Non-pigmented ciliary epithelial cell (primary cell): ENCODE measurements at regions not wholly inside any gene's neighbourhood (a gene's known extent, or its start where the extent isn't known, plus 50 kb on each side); places are given as distances from the start of the nearest gene placed in this dataset.

ENCODE experiments used
- DNase-seq: peaks from one replicate; pipeline ENCODE4 v3.0.0-alpha.2; 2010; ENCODE audit warnings: low read depth

- DNase-seq, result no peak
These were observed 332.3 kb upstream of the KIRREL3 start for GRCh38 chr11:127332896-127333295.

DNA sequence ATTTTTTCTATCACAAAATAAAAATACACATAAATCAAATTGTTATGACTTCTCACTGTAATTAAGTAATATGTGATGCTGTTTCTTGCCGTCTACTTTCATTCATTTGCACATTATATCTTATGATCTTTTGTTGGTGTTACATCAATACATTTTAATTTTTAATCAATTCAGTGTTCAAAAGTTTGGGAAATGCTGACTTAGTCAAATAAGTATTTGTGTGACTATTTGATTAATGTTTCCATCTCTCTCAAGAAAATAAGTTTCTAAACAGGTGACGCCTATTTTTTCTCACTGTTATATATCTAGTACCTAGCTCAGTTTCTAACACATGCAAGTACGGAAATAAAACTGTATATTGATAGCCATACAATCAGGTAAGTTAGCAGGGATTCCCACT, 329.5 kb upstream of the KIRREL3 start:
- DNase-seq, result no peak

DNA sequence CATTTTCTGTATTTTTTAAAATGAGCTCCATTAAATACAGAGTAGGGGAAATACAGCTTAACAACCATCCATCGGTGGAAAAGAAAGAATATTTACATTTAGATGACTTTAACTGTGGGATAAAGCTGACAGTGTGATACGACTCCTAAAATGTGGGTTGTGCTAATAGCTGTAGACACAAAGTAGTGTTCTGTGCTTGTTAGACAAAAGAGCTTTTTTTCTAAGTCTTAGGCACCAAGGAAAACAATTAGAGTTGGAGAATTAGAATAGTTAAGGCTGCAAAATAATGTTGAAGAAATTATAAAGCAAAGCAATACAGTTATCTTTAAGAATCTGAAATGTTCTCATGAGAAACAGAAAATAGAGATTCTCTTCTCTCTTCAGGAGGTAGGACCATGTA, 307.7 kb upstream of the KIRREL3 start:
- no peak for DNase-seq

- DNase-seq, result no peak
These were observed 307.1 kb upstream of the KIRREL3 start for GRCh38 chr11:127307700-127308099.

- DNase-seq, result no peak
These were observed 304.1 kb upstream of the KIRREL3 start for GRCh38 chr11:127304634-127305033.

DNA sequence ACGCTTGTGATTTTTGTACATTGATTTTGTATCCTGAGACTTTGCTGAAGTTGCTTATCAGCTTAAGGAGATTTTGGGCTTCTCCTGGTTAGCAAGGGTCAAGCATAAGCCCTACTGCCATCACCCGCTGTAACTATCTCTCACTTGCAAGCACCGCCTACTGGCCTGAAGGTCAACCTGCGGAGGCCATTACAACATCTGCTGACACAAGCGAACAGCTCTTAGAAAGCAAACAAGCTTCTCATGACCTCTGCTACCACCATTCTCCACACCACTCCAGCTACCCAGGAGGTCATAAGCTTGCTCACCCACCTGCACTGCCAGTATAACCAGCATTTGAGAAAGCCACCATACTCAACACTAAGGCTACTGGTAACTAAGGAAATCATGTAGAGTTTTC, 288.4 kb upstream of the KIRREL3 start:
- no peak for DNase-seq

GRCh38 chr11:127281534-127281933, 281.0 kb upstream of the KIRREL3 start:
- no peak for DNase-seq

DNA sequence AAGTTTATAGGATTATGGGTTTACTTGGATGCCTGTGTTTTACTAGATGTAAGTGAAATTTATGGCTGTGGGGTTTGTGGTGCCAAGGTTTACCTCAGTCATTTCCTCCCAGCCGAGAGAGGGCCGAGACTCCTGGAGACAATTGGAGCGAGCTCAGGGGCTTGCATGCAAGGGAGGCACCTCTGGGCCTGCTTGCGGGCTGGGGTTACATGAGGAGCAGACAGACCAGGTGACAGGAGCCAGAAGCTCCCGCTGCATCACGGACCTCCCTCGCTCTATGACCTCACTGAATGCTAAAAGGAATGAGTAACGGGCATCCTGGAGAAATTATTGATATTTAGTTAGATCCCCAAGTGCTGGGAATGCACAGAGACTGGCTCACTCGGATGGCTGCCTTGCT, 275.2 kb upstream of the KIRREL3 start:
- DNase-seq, result no peak

- DNase-seq, result no peak
These were observed 273.7 kb upstream of the KIRREL3 start for GRCh38 chr11:127274328-127274676.

- no peak for DNase-seq
These were observed 273.2 kb upstream of the KIRREL3 start for GRCh38 chr11:127273593-127274327.

GRCh38 chr11:127270851-127271250, 270.3 kb upstream of the KIRREL3 start:
- no peak for DNase-seq

- no peak for DNase-seq
These were observed 269.3 kb upstream of the KIRREL3 start for GRCh38 chr11:127269911-127270310.

DNA sequence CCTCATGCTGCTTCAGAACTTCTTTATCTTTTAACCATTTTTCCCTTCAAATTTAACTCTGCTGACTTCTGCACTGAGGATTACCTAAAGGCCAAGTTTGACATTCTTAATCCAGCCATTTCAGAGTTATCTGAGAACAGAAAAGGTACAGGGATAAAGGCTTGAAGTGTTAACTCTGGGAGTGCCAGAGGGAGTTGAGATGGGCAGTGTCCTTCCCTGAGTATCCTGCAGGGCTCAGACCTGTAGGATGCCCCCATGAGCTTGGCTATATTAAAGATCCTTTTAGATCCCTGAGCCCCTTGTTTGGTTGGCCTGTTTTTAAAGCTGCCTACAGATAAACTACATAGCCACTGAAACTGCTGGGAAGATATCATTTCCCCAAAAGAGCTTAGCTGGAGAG, 268.4 kb upstream of the KIRREL3 start:
- no peak for DNase-seq

GRCh38 chr11:127268521-127268920, 268.0 kb upstream of the KIRREL3 start:
- DNase-seq, result no peak

DNA sequence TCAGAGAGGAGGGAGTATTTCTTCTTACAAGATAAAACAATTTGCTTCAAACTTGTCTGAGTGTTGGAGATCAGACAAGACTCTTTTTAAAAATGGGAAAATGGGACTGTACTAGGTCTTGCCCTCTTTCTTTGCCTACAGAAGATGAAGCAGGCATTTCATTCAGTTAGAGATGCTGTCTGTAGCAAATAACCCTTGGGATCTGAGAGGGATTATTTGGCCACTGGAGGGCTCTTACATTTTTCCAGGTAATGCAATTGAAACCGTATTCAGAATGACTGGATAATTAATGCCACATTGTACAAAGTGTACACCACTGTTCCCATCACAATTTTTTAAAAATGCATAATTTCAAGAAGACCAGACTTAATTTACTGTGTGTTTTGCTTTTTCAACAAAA, 258.5 kb upstream of the KIRREL3 start:
- no peak for DNase-seq

- DNase-seq, result no peak
These were observed 254.6 kb upstream of the KIRREL3 start for GRCh38 chr11:127255209-127255608.

GRCh38 chr11:127252321-127252720, 251.8 kb upstream of the KIRREL3 start:
- no peak for DNase-seq

GRCh38 chr11:127249576-127249975, 249.0 kb upstream of the KIRREL3 start:
- no peak for DNase-seq

DNA sequence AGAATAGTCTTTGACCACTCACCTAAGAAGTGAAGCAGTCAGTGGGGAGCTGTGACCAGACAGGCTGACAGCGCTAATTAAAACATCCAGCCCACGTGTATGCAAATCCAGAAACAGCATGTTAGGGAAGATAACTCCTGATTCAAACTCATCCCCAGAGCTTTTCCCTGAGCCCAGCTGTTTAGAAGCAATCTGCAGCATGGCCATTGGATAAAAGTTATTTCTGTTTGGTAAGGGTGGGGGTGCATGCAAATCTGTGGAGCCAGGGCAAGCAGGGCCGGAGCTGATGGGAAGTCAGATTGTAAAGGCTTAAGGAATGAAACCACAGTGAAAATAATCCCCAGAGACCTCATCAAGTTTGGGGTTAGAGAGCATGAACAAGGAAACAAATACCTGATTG, 247.9 kb upstream of the KIRREL3 start:
- DNase-seq, result no peak

DNA sequence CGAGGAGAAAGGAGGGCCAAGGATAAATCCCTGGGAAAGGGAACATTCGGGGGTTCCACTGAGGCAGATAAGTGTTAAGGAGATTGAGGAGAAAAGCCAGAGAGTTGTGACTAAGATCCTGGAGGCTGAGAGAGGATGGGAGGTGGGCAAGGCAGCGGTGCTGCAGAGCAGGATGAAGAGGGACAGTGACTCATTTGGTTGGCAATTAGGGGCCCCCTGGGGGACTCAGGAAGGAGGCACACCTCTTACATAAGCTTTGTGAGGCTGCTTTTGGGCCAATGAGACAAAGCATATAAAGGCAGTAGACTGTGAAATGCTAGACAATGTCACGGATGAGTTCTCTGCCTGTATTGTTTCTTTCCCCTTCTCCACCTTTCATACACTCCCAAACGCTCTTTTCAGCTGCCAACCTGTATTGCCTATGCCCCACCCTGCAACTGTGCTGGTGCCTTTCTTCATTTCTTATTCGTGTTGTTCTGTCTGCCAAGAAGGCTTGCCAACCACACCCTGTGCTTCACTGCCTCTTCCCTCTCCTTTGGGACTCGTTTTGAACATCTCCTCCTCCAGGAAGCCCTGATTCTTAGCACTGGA, 246.8 kb upstream of the KIRREL3 start:
- no peak for DNase-seq

DNA sequence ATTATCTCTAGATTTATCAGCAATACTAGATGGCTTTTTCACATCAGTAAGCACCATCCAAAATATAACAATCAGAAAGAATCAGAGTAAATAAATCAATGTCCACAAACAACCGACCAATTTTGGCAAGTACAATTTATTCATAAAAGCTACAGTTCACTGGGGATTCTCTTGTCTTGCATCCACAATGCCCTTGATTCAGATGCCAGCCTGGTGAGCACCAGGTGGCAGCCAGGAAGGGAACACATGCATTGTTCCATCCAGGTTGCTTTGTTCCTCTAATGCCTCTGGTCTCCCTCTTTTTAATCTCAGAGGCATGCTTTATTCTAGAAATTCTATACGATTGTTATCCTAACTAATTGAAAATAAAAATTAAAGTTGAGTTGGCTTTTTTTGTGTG, 242.1 kb upstream of the KIRREL3 start:
- DNase-seq, result no peak

GRCh38 chr11:127238321-127238720, 237.8 kb upstream of the KIRREL3 start:
- DNase-seq, result no peak

GRCh38 chr11:127236776-127237175, 236.2 kb upstream of the KIRREL3 start:
- no peak for DNase-seq

DNA sequence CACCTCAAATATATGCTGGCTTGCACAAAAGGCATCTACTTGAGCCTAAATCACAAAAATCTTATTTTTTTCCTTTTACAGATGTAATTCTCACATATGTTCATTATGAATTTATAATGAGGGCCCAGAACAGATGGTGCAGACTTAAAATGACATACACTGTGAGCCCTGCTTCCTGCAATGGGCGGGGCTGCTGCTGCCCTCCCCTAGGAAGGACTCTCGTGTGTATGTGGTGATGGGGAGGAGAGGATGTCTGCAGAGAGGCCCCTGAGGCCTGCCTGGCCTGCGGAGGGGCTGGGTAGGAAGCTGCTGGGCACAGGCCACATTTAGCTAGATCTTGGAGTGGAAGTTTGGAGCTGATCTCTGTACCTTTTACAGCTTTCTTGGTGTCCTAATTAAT, 233.4 kb upstream of the KIRREL3 start:
- no peak for DNase-seq
